Activated CD8-positive, alpha-beta memory T cell treated with anti-CD3 and anti-CD28 coated beads for 36 hours (primary cell): ENCODE measurements at regions not wholly inside any gene's neighbourhood (a gene's known extent, or its start where the extent isn't known, plus 50 kb on each side); places are given as distances from the start of the nearest gene placed in this dataset.

Experiments
- CTCF ChIA-PET: fragments of 350-600 bp; sonication (Branson Sonifier 250); formaldehyde crosslinking; loops from one replicate; lab custom pipeline; 2021; ENCODE audit warnings: antibody characterized with exemption; lab: Charles Lee
- POLR2A ChIA-PET: fragments of 350-600 bp; sonication (Branson Sonifier 250); formaldehyde crosslinking; loops from one replicate; lab custom pipeline; 2021; ENCODE audit warnings: antibody characterized with exemption; lab: Charles Lee

DNA sequence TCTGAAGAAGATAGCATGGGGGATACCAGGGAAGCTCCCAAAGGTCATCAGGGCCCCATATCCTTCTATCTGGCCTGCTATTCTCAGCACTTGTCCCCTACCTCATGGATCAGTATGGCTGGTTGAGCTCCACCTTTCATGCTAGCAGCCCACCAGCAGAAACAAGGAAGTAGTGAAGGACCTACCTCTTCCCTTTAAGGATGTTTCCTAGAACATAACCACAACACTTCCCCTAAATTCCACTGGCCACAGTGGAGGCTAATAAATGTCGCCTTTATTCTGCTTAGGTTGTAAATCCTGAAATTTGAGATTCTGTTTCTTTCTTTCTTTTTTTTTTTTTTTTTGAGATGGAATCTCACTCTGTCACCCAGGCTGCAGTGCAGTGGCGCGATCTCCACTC, 128.6 kb upstream of the PARP11 start:
- POLR2A ChIA-PET, result no interaction called here
- CTCF ChIA-PET, result interaction anchor here (1.8 kb wide), 1 partner anchor 116 kb away, joined by 5 read pairs; no protein-coding TSS in a partner anchor

DNA sequence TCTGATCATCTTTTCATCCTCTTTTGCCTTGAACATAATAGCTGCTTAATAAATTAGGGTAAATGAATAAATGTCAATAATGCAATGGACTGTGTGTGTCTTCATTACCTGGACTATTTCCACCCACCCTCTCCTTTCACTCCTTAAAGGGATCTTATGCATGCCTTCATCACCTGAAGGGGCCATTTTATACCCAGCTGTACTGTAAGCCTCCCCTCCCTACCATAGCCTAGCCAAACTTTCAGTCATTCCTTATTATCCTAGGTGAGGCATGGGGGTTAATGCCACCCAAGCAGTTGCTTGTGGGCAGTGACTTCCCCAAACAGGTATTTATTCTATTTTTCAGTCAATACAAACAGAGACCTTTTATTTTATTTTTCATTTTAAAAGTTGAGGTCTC, 127.8 kb upstream of the PARP11 start:
- POLR2A ChIA-PET, result no interaction called here
- CTCF ChIA-PET, result interaction anchor here (1.8 kb wide), 1 partner anchor 116 kb away, joined by 5 read pairs; no protein-coding TSS in a partner anchor

DNA sequence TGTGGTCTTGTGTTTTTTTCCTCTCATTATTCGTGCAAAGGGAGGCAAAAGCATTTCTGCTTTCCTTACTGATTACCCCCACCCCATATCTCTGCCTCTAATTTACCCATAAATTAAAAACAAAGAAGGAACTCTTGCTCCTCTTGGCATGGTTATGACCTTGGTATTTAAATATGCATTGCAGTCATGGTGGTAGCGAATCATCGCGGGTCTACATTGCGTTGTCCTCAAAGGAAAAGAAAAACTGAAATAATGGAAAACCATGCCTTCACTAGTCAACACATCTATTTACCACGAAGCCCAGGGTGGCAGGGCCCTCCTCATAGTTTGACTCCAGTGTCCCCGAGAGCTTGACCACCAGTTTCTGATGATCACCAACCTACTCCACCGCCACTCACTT, 126.7 kb upstream of the PARP11 start:
- POLR2A ChIA-PET, result no interaction called here
- CTCF ChIA-PET, result interaction anchor here (0.9 to 1.8 kb wide), 2 partner anchors 114 to 277 kb away, joined by 5 read pairs; no protein-coding TSS in a partner anchor

DNA sequence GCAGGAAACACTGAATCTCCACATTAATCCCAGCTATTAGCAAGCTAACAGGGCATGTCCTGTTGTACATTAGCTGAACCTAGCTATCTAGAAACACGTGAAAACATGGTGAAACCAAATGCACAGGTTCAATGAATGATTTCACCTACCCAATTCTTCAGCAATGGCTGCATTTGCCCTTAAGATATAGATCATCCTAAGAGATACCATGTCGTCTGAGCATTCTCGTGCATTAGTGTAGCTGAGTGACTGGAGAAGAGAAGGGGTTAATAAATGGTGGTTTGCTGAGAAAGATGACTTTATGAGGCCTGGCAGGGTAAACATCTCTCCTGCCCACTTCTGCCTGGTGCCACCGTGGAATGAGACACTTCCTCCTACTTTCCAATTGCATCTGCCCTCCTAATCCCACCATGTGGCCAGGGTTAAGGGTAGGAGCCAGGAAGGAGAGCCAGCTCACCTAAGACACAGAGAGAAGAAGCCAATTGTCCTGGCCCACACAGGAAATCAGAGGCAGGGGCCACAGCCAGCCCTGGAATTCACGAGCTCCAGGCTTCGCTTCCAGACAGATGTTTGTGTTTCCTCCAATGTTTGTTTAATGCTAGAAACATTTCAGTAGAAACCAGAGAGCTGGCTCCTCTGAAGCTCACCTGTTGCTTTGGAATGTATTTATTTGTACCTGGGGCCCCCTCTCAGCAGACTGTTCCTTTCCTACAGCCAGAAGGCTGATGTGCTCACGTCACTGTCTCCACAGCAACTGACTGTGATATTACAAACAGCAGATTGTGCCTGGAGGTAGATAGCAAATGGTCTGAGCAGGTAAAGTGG, 126.0 kb upstream of the PARP11 start:
- CTCF ChIA-PET, result interaction anchor here (2.1 kb wide), 2 partner anchors 25 to 277 kb away, joined by 6 to 9 read pairs; no protein-coding TSS in a partner anchor
- POLR2A ChIA-PET, result no interaction called here

DNA sequence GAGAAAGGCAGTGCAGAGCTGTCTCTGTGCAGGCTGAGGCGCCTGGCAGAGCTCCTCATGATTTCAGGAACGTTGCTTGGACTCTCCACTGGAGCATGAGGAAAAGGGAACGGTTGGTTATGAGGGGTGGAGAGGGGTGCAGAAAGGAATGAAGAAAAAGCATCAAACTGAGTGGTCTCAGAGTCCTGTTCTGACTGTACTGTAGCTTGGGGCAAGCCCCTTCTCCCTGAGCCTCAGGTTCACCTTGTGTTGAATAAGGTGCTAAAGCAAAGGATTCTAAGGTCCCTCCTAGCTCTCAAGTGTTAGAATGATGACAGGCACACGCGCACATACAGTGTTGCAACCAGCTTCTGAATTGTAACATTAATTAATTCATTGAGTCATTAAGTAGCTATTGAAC, 125.2 kb upstream of the PARP11 start:
- POLR2A ChIA-PET, result no interaction called here
- CTCF ChIA-PET, result interaction anchor here (2.1 kb wide), 2 partner anchors 24 to 278 kb away, joined by 6 to 9 read pairs; no protein-coding TSS in a partner anchor

DNA sequence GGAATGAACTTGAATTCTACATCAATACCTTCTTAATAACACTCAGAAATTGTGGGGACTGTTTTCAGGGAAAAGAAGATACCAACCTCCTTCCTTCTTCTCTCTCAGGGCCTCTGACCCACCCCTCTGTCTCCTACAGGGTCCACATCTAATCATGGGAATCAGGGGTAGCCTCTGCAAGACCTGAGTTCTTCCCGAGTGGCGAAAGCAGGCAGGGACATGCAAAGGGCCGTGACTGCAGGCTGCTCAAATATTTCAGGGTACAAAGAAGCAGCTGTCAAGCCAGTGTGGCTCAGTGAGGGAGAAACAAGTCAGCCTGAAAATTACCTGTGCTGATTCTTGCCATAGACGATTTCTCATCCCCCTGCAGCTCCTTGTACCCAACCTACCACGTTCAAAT, 123.1 kb upstream of the PARP11 start:
- POLR2A ChIA-PET, result interaction anchor here (1.6 kb wide), 1 partner anchor 276 kb away, joined by 4 read pairs; no protein-coding TSS in a partner anchor
- CTCF ChIA-PET, result interaction anchor here (0.7 to 2.0 kb wide), 7 partner anchors 34 to 297 kb away, joined by 3 to 11 read pairs (median 4); no protein-coding TSS in a partner anchor

DNA sequence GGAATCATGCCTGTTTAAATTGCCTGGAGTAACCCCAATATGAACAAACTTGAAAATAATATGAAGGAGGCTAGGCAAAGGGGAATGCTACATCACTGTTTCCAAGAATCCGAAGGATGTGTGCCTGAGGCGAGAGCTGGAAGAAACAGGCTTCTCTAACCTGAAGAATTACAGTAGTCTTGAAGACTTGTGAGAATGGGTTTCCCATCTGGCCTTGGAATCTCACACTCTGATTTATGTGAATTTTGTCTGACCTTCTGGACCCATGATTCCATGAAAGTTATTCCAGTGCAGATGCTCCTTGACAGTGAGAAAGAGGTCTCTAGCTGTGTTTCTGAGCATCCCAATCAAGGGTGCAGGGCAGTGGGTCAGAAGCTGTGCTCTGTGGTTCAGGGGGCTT, 122.1 kb upstream of the PARP11 start:
- POLR2A ChIA-PET, result interaction anchor here (1.6 kb wide), 1 partner anchor 277 kb away, joined by 4 read pairs; no protein-coding TSS in a partner anchor
- CTCF ChIA-PET, result interaction anchor here (1.1 to 2.0 kb wide), 7 partner anchors 39 to 298 kb away, joined by 3 to 11 read pairs (median 4); no protein-coding TSS in a partner anchor

DNA sequence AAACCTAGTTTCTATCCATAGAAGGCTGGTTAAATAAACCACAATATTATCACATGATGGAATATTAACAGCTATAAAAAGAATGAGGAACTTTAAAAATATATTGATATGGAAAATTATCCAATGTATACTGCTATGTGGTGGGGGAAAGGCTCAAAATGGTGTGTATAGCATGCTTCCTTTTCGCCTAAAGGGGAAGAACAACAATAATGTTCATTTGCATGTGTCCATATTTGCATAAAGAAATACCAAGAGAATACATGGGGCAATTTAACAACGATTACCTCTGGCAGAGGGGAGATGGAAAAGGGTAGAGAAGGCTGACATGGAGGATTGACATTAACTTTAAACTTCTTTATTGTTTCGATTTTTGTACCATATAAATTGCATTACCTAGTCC, 121.3 kb upstream of the PARP11 start:
- POLR2A ChIA-PET, result no interaction called here
- CTCF ChIA-PET, result interaction anchor here (1.4 to 2.1 kb wide), 2 partner anchors 109 to 282 kb away, joined by 4 to 12 read pairs; no protein-coding TSS in a partner anchor

DNA sequence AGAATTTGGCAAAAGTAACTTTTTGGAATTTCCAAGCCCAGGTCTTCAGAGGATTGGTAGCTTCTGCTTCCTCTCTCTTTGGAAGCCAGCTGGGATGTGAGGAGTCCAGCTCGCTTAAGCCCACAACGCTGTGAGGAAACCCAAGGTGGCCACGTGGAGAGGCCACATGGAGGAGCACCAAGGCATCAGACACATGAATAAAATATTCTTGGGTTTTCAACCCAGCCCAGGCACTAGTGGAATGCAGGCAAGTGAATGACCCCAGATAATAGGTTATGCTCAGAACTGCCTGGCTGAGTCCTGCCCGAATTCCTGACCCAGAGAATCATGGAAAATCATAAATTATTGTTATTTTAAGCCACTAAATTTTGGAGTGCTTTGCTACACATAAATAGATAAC, 119.7 kb upstream of the PARP11 start:
- ChIA-PET POLR2A (no interaction called here), CTCF (interaction anchor here (0.6 to 2.1 kb wide), 4 partner anchors 43 to 284 kb away, joined by 3 to 12 read pairs (median 7); no protein-coding TSS in a partner anchor)

DNA sequence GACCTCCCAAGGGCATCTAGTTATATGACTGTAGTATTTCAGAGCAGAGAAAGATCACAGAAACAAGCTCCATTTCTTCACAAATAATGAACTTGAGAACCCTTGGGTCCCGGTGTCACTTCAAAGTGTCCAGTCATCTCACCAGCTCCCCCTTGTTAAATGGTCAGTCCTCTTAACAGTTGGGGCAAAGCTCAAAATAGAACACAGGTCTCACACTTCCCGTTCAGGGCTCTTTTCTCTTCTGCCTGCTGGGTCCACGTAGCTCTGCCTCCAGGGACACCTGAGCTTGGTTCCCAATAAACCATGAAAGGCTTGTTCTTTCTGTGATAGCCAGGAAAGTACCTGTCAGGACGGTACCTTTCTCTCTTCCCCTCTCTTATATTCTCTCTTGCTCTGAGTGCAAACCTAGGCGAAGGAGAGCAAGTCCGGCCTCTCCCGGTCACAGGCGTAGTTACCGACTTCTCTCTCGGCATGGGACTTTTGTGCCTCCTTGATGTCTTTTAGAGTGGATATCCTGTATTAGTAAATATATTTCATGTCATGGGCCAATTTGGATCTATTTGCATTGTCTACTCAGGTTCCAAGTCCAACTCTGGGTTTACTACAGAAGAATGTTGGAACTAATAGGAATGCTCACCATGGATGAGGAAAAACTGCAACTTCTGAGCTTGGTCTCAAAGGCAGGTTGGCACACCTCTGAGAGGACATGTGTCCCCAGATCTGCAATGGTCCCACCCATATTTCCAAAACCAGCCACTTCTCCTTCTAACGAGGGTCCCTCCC, 118.8 kb upstream of the PARP11 start:
- CTCF ChIA-PET, result interaction anchor here (1.0 to 1.5 kb wide), 3 partner anchors 14 to 107 kb away, joined by 3 to 10 read pairs (median 3); no protein-coding TSS in a partner anchor
- POLR2A ChIA-PET, result no interaction called here

DNA sequence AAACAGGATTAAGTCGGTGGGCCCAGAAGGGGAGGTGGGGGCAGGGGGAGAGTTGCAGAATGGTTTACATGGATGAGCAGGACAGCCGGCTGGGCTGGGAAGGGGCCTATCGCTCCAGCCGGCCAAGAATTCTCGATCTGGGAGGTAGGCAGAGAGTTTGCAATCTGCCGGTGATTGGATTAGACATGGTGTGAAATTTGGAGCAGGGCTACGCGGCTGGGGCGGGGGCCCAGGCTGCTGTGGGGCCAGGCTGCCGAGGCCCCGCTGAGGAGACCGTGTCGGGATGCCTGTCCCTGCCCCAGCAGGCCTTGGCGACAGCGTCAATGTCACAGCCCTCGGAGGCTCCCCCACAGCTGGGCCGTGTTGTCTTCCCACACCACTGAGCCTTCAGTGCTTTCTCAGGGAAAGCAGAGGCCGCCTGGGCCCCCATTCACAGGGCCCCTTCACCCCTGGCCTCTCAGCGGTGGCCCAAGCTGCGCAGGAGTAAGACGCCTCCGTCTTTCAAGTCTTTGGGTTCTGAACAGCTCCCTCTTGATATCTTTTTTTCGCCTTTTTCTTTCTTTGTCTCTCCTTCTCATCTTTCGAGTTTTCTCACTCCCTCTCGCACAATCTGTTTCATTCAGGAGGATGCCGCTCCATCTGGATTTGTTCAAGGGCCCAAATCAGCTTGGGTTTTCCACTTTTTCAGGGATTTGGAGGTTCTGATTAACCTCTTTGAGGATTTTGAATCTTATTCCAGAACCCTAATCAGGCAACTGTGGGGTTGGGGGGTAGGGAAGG, 117.5 kb upstream of the PARP11 start:
- ChIA-PET CTCF (interaction anchor here (1.1 to 1.2 kb wide), 2 partner anchors 15 to 303 kb away, joined by 3 read pairs; no protein-coding TSS in a partner anchor), POLR2A (no interaction called here)

DNA sequence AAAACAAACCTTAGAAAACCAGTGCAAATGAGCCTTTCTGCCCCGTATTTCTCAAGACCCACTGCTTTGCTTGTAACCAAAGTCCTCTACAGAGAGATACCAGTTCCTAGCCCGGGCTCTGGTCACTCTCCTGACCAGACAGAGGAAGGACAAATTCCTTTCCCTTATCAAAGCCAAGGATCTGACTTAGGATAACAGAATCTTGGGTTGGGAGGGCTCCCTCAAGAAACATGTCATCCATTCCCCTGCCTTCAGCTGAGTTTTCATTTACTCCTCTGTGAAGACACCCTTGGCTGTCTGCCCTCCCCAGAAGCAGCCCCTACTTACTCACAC, 116.0 kb upstream of the PARP11 start:
- ChIA-PET CTCF (interaction anchor here (0.6 to 1.1 kb wide), 2 partner anchors 305 to 335 kb away, joined by 3 read pairs; no protein-coding TSS in a partner anchor), POLR2A (interaction anchor here (0.5 to 1.1 kb wide), 2 partner anchors 26 to 126 kb away, joined by 3 read pairs; no protein-coding TSS in a partner anchor)

DNA sequence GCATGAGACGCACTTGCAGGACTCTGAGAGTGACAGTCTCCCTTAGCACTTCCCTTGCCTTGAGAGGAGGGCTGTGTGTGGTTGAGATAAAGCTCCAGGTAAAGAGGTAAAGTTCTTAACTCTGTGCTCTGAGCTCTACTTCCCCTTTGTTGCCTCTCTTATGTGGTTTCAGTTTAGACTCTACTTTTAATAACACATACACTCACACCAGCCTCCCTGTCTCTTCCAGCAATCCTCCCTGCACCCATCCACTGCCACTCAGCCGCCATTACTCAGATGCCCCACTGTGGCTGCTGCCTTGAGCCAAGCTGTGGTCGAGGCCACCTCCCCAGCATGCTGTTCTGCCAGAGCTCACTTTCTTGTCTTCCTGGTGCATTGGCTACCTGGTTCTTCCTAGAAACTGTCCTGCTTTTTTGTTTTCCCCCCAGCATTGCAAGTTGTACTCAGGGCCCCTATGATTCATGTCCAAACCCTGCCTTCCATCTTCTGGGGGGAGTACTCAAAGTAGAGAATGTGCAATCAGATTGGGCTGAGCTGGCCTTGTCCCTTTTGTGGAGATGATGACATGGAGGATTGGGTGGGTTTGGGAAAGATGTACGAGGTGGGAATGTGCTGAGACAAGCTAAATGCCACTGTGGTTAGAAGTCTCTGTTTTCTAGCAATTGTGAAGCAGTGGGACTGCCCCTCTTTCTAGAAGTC, 115.5 kb upstream of the PARP11 start:
- ChIA-PET POLR2A (interaction anchor here (0.5 to 1.1 kb wide), 2 partner anchors 26 to 126 kb away, joined by 3 read pairs; no protein-coding TSS in a partner anchor), CTCF (interaction anchor here (0.6 kb wide), 1 partner anchor 336 kb away, joined by 3 read pairs; no protein-coding TSS in a partner anchor)

DNA sequence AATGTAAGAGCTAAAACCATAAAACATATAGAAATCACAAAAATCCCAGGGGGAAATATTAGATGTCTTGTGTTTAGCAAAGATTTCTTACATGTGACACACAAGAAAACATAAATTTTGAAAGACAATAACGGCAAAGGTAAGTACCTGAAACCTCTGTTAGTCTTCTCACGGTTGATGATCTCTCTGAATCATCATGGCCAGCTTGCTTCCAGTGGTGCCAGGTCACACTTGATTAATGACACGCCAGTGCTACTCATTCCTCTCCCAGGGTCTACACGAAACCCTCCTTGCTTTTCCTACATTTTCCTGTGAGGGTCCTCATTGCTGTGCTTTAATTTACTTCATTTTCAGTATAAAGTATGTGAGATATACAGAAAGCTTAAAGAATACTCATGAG, 114.4 kb upstream of the PARP11 start:
- CTCF ChIA-PET, result no interaction called here
- POLR2A ChIA-PET, result no interaction called here

DNA sequence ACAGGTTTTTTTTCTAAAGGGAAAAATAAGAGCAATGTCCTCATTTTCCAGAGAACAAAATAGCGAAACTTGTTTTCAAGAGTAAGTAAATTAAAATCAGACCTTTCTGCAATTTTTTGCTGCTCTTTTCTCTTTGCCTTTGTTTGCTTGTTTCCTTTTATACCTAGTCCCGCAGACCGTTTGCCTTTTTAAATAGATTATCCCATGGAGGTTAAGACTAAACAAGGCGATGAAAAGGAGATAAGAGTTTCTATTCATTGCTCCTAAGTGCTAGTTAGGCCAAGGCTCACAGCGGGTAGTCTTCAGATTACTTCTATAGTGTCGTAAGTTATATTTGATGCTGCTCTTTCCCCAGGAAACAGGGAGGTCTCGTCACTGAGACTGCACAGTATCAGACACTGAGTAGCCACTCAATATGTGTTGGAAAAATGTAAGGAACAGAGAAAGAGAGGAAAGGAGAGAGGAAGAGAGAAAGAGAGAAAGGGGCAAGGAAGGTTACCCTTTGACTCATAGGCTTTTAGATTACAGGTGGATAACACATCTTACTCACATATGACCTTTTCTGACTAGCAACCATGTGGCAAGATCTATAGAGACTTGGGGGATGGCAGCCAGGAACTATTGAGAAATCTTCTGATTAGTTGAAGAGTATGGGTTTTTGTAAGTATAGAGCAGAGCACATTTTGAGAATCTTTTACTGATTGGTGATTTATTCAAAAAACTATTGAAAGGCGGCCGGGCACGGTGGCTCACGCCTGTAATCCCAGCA, 107.5 kb upstream of the PARP11 start:
- ChIA-PET POLR2A (no interaction called here), CTCF (interaction anchor here (0.6 to 1.6 kb wide), 2 partner anchors 291 to 296 kb away, joined by 3 to 5 read pairs; no protein-coding TSS in a partner anchor)

DNA sequence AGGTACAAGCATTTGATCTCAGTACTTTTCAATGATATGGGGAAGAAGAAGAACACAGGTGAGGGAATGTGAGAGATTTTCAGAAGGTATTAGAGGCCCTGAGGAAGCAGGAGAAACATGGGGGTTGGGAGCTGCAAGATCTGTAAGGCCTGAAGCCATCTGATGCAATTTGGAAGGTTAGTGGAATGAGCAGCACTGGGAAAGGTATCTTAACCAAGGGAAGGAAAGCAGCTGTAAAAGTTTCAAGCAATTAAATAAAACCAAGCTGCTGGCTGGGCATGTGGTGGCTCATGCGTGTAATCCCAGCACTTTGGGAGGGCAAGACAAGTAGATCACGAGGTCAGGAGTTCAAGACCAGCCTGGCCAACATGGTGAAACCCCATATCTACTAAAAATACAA, 104.4 kb upstream of the PARP11 start:
- ChIA-PET CTCF (interaction anchor here (0.9 kb wide), 1 partner anchor 14 kb away, joined by 3 read pairs; no protein-coding TSS in a partner anchor), POLR2A (no interaction called here)
